Dermis microvascular lymphatic vessel endothelial cell (primary cell): ENCODE measurements at regions not wholly inside any gene's neighbourhood (a gene's known extent, or its start where the extent isn't known, plus 50 kb on each side); places are given as distances from the start of the nearest gene placed in this dataset.
"Not testable (repeated sequence)": the region's sequence is repeated elsewhere in the genome, so short reads cannot be mapped to it uniquely, and the experiment has no call there.

Experiments used
- DNase-seq, 2 donors: peaks; one replicate each; pipeline versions ENCODE4 v3.0.0 to v3.0.0-alpha.2; 2010; ENCODE audit warnings: low read depth in 2 of 2

DNA sequence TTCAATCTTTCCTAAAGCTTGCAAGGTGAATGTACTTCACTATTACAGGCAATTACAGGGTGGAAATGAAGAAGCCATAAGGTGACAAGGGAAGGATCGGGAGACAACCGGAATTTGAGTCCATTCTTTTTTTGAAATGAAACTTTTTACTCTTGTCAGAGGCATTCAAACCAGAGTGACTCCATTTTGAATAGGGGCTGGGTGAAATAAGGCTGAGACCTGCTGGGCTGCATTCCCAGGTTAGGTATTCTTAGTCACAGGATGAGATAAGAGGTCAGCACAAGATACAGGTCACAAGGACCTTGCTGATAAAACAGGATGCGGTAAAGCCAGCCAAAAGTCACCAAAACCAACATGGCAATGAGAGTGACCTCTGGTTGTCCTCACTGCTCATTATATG lies 363.3 kb downstream of the TYW1 start:
- no peak for DNase-seq

DNA sequence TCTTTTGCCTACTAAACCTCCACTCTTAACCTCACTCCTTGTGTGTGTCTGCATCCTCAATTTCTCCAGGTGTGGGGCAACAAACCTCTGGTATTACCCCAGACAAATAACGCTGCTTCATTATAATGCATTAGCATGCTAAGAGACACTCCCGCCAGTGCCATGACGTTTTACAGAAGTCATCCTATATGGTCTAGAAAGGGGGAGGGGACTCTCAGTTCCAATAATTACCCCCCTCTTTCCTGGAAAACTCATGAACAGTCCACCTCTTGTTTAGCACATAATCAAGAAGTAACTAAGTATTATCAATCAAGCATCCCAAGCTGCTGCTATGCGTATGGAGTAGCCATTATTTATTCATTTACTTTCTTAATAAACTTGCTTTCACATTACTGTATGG lies 364.5 kb downstream of the TYW1 start:
- DNase-seq: no peak

DNA sequence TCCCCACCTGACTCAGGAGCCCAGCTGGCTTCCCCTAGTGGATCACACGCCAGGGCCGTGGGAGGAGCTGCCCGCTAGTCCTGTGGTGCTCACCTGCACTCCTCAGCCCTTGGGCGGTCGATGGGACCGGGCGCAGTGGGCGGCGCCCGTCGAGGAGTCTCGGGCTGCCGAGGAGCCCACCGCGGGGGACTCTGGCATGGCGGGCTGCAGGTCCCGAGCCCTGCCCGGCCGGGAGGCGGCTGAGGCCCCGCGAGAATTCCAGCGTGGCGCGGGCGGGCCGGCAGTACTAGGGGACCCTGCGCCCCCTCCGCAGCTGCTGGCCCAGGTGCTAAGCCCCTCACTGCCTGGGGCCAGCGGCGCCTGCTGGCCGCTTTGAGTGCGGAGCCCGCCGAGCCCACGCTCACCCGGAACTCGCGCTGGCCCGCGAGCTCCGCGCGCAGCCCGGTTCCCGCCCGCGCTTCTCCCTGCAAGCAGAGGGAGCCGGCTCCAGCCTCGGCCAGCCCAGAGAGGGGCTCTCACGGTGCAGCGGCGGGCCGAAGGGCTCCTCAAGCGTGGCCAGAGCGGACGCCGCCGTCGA lies 367.9 kb downstream of the TYW1 start:
- DNase-seq: no peak

DNA sequence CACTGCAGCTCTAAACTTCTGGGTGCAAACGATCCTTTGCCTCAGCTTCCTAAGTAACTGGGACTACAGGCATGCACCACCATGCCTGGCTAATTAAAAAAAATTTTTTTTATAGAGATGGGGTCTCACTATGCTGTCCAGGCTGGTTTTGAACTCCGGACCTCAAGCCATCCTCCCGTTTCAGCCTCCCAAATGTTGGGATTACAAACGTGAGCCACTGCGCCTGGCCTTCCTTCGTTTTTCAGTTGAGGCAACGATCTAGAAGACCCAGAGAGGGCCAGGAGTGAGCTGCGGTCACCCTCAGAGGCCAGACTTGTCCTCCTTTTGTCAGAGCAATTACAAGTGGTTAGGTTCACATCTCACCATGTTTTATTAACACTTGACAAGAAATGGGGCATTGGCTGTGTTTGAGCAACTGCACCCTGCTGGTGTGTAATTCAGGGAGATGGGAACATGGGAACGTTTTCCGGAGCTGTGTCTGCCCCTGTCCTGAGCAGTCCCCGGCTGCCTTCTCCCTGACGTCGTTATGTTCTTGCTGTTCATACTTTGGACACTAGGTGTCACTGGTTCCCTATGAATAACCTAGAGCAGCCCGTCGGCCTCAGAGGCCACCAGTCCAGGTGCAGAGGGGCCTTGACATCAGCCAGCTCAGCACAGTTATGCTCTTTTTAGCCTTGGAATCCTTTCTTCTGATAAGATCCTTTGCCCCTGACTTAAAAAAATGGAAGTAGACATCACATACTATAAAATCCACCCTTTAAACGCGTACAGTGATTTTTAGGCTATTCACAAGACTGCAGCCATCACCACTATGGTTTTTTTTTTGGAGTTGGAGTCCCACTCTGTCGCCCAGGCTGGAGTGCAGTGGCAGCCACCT lies 375.0 kb downstream of the TYW1 start:
- peak; percentile 44 to 66 for DNase-seq

DNA sequence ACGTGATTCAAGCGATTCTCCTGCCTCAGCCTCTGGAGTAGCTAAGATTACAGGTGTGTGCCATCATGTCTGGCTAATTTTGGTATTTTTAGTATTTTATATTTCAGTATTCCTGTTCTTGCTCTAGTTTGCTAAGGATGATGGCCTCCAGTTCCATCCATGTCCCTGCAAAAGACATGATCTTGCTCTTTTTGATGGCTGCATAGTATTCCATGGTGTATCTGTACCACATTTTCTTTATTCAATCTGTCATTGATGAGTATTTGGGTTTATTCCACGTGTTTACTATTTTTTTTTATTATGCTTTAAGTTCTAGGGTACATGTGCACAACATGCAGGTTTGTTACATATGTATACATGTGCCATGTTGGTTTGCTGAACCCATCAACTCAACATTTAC lies 376.8 kb downstream of the TYW1 start:
- DNase-seq: not testable (repeated sequence)

DNA sequence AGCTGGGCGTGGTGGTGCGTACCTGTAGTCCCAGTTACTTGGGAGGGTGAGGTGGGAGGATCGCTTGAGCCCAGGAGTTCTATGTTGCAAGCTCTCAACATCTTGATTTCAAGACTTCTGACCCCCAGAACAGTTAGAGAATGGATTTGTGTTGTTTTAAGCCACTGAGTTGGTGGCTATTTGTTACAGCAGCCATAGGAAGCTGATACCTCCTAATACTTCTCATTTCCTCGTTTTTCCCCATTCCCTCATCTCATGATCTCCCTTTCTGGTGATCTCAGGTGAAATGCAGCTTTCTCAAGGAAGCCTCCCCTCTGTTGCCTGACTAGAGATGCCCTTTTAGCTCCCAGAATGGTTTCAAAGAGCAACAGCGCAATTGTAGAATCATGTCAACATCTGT lies 378.8 kb downstream of the TYW1 start:
- no peak for DNase-seq

DNA sequence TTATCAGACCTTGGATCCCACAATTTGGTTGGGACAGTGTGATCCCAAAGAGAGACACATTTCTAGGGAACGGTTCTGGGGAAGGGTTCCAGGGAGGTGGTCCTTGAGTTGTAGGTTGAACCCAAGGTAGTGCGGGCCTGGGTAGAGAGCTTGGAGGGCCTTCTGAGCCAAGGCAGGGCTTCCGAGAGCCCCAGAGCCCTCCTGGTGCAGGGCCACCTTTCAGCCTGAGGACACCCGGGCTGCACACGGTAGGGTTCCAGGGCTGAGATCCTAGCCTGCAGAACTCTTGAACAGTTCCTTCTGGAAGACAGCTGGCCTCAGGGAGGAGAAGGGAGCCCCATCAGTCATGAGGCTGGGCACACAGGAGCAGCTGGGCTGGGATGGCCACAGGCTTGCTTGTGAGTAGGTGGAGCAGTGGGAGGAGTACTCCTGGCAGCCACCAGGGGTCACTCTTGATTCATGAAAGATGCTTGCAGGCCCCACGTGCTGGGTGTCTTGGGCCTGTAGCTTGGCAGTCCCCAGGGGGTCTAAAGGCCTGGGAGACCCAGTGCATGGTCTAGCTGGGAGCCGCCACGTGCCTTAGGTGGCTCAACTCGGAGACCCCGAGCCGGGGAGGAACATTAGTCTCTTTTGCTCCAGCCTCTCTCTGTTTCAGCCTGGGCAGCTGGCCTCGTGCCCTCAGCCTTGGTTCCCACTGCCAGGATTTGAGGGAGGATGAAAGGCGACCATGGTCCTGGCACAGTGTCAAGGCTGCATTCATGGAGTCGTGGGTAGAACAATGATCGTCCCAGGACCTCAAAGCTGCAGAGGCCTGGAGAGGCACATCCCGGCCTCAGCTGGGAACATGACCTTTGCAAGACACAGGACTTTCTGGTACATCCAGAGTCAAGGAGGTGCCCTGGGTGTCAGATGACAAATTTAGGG lies 381.6 kb downstream of the TYW1 start:
- peak; percentile 42 to 73 for DNase-seq

DNA sequence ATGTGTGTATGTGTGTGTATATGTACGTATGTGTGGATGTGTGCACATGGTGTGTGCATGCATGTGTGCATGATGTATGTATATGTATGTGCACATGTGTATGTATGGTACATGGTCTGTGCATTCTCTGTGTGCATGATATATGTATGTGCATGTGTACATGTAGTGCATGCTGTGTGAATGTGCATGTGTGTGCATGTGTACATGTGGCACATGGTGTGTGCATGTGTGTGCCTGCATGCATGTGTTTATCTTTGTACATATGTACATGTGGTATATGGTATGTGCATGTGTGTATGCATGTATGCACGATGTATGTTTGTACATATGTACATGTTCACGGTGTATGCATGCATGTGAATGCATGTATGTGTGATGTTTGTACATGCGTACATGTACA lies 383.7 kb downstream of the TYW1 start:
- no peak for DNase-seq

DNA sequence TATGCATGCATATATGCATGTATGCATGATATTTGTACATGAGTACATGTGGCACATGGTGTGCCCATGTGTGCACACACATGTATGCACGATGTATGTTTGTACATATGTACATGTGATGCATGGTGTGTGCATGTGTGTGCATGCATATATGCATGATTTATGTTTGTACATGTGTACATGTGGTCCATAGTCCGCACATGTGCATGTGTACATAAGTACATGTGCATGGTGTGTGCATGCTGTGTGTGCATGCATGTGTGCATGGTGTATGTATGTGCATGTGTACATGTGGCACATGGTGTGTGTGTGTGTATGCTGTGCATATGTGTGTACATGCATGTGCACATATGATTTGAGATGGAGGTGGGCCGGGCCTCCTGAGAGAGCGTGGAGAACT lies 384.2 kb downstream of the TYW1 start:
- no peak for DNase-seq

DNA sequence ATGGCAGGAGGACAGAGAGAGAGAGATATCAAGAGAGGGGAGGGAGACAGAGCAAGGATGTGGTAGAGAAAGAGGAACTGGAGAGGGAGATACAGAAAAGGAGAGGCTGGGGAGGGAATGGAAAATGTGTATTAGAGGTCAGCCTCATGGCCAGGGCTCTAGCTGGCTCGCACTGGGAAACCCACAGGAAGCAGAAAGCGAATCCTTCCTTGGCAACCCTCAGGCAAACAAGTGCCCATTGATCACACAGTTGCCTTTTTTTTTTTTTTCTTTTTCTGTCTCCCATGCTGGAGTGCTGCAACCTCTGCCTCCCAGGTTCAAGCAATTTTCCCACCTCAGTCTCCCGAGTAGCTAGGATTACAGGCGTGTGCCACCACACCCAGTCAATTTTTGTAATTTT lies 391.2 kb downstream of the TYW1 start:
- no peak for DNase-seq

DNA sequence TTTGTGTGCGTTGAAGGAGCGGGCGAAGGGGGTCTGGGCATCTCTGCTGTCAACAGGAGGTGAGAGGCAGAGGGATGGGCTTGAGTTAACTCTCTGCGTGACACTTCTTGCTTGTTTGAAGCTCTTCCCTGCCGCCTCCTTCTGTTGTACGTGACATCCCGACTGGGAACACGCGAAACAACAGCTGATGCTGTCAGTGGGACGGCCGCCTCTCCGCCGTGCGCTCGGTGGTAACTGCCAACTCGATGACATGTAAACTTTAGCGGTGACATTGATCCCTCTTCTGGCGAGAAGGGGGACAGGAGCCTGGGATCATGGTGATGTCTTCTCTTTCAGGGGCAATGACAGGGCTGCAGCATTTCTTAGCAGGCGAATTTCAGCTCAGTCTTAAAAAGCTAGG lies 394.5 kb downstream of the TYW1 start:
- DNase-seq: no peak

DNA sequence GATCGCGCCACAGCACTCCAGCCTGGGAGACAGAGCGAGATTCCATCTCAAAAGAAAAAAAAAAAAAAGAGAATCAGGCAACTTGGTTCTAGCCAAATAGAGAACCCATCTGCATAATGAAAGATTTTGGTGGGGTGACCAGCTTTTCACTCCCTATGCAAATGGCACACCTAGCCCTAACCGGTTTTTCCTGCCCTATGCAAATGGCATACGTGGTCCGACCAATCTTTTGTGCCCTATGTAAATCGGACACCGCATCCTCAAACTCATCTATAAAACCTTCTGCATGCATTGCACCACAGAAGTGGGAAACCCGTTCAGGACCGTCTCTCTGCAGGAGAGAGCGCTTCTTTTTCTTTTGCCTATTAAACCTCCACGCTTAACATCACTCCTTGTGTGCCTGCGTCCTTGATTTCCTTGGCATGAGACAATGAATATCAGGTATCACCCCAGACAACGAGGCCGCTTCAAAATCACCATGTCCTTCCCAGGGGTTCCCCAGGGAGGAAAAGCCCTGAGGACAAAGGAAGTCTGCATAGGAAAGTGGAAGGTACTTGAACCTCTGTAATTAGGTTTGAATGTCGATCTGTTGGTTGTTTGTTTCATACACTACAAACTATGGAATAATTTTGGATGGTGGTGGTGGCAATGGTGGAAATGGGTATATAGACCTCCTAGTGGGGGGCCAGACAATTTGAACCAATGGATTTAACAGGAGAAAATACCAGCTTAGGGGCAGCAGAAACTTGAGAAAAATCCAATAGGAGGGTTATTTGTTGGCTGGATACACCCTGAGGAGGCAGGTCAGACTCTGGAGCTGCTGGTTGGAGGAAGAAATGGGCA lies 396.2 kb downstream of the TYW1 start:
- DNase-seq: no peak

DNA sequence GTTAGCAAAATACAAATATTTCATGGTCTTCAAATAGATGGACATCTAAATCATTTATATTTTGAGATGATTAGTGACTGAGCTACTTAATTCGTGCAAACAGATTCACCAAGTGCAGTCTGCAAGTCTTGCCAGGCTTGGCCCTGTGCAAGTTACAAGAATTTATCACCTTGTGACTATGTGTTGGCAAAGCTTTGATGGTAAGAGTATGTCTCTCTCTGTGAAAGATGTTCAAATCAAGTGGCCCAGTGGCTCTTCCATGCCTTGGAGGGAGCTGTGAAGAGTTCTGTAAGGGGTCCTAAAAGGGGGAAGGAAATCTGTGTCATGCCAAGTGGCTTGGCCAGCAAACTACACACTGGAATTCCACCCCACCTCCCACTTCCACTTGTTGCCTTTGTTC lies 397.3 kb downstream of the TYW1 start:
- no peak for DNase-seq

DNA sequence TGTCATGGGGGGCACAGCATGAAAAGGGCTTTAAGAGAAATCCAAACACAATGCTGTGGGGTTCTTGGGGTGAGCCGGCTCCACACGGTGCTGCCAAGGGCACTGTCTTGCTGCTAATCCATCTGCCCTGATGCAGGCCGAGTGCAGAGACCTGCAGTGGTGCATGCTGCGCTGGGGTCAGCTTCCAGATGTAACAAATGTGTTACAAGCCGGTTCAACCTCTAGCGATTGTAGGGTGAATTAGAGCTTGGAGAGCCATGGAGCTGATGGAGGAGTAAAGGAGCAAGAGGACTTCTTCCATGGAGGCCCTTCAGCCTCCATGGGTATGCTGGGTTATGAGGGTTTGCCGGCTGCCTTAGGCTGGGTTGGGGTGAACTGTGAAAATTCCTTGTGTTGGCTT lies 402.3 kb downstream of the TYW1 start:
- no peak for DNase-seq

DNA sequence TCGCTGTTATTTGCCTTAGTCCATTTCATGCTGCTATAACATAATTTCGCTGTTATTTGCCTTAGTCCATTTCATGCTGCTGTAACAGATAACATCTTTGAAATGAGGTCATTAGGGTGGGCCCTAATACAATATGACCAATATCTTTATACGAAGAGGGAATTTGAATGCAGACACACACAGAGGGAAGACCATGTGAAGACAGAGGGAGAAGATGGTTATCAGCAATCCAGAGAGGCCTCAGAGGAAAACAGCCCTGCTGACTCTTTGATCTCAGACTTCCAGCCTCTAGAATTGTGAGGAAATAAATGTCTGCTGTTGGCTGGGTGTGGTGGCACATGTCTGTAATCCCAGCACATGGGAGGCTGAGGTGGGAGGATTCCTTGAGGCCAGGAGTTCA lies 404.9 kb downstream of the TYW1 start:
- no peak for DNase-seq

DNA sequence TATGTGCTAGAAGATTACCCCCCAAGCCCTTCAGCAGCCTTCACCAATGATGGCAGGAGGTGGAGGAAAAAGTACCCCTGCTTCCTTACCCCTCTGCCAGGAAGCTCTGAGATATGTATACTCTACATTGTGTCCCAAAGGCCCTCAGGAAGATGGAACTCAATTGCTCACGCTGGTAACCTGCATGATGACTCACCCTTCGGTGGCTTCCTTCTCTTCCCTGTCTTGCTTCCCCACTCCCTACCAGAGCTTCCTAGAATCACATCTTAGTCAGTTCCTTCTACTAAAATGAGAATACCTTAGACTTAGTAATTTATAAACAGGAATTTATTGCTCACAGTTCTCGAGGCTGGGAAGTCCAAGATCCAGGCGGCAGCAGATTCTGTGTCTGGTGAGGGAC lies 405.6 kb downstream of the TYW1 start:
- DNase-seq: no peak

DNA sequence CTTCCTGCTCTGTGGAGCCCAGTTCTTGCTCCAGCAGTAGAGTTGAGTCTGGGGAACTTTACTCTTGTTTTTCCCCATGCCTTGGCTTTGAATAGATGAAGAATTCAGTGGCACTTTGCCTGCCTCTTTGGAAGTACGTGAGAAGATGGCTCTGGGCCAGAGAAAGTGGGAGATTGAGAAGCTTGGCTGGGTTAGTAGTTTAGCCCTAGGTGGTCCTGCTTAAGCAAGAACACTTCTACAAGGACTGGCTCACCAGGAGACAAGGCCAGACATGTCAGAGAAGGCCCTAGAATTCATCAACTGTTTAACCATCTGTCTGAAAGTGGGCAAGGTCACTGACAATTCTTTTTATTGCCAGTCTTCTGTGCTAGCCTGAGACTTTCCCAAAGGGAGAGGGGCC lies 410.3 kb downstream of the TYW1 start:
- DNase-seq: no peak

DNA sequence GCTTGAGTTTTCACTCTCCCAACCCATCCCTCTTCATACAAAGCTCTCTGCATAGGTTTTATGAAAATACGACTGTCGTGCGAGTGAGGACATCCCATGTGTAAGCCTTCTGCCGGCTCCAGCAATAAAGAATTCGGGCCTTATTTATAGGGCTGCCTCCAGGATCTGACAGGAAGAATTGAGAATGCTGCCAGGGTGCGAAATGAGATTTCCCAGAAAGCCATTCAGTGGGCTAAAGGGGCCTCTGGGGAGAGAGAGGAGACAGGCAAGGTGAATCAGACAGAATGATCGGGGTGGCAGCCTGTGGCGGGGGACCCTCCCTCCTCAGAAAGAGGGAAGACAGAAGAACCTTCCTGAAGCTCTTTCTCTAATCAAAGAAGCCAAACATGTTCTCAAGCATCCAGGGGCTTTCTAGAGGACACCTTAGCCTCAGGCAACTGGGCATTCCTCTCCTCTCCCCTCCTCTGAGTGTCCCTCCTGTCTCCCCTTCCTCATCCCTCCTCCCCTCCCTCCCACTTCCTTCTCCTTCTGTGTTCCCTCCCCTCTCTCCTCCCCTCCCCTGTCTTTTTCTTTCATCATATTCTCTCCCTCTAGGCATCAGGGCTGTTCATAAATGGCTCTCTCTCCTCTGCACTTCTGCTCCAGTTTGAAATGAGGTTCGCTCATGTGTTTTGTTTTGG lies 410.9 kb downstream of the TYW1 start:
- DNase-seq: no peak

DNA sequence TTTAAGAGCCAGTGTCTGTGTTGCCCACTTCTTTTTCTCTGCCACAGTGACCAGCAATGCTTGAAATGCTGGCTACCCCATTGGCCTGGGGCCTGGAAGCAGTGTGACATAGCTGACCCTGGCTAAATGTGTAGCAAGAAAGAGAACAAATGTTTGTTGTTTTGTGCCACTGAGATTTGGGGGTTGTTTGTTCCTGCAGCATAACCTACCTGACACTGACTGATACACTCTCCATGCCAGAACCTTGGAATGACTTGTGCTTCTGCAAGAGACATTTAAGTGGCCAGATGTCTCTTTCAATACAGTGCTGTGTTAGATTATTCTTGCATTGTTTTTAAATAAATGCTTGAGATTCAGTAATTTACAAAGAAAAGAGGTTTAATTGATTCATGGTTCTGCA lies 411.5 kb downstream of the TYW1 start:
- DNase-seq: no peak

DNA sequence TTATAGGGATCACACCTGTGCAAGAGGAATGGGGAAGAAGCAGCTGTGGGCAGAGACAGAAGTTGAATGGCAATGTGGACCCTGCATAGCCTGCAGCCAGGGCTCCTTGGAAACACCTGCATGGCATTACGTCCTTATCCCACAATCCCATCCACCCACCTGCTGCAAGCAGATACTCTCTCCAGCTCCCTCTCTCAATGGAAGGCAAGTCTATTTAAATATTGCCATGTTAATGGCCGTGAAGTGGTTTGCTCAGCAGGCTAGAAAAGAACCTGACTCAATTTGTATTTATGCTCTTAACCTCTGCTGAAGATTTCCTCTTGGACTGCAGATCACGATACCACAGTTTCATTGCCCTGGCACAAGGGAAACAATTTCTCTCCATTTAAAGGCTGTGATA lies 417.0 kb downstream of the TYW1 start:
- DNase-seq: no peak

DNA sequence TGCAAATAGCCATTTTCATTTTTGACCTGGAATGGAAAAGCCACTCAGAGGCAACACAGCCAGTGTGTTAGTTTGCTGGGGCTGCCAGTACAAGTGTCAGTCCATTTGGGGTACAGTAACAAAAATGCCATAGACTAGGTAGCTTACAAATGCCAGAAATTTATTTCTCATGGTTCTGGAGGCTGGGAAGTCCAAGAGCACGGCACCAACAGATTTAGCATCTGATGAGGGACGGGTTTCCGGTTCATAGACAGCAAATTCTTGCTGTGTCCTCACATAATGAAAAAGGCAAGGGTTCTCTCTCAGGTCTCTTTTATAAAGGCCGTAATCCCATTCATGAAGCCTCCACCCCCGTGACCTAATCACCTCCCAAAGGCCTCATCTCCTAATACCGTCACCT lies 418.2 kb downstream of the TYW1 start:
- no peak for DNase-seq
